ENCODE measurements at regions not wholly inside any gene's neighbourhood (a gene's known extent, or its start where the extent isn't known, plus 50 kb on each side); places are given as distances from the start of the nearest gene placed in this dataset.

- no peaks in the 10 kb centered on the region for H3K27me3 ChIP-seq
- ATAC-seq (no peak), DNase-seq (no peak)
- no peaks in the 10 kb centered on the region for H3K4me1 ChIP-seq
- H3K4me3 ChIP-seq = no peak overlapping the region
- no peaks in the 10 kb centered on the region for H3K36me3 ChIP-seq
- H3K9me3 ChIP-seq = no peaks in the 10 kb centered on the region
- H3K27ac ChIP-seq = no peak overlapping the region
- 16% methylated on average over 3 of the region's 3 CpGs for WGBS (ENCODE audit: insufficient coverage, low coverage, low lambda C conversion rate, missing lambda C conversion rate)
- intact Hi-C loops (cut with DNase I) = no loop called here
- no peak for TF ChIP-seq POLR2A (IDR thresholded peaks at IDR 0.05)
- TF ChIP-seq, protein P1, sequence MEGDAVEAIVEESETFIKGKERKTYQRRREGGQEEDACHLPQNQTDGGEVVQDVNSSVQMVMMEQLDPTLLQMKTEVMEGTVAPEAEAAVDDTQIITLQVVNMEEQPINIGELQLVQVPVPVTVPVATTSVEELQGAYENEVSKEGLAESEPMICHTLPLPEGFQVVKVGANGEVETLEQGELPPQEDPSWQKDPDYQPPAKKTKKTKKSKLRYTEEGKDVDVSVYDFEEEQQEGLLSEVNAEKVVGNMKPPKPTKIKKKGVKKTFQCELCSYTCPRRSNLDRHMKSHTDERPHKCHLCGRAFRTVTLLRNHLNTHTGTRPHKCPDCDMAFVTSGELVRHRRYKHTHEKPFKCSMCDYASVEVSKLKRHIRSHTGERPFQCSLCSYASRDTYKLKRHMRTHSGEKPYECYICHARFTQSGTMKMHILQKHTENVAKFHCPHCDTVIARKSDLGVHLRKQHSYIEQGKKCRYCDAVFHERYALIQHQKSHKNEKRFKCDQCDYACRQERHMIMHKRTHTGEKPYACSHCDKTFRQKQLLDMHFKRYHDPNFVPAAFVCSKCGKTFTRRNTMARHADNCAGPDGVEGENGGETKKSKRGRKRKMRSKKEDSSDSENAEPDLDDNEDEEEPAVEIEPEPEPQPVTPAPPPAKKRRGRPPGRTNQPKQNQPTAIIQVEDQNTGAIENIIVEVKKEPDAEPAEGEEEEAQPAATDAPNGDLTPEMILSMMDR (IDR thresholded peaks at IDR 0.05) = no peak
Measured at GRCh38 chr9:21677834-21678233, 124.6 kb upstream of the MTAP start.

- intact Hi-C loops (cut with DNase I) = no loop called here
- Histone ChIP-seq H3K27ac (no peak overlapping the region), H3K36me3 (no peaks in the 10 kb centered on the region), H3K4me3 (no peak overlapping the region), H3K27me3 (no peaks in the 10 kb centered on the region), H3K9me3 (no peaks in the 10 kb centered on the region), H3K4me1 (no peaks in the 10 kb centered on the region)
- no peak for TF ChIP-seq POLR2A (IDR thresholded peaks at IDR 0.05)
- TF ChIP-seq, protein P1 (IDR thresholded peaks at IDR 0.05) = no peak
- DNase-seq = no peak
- ATAC-seq = no peak
- WGBS (ENCODE audit: insufficient coverage, low coverage, low lambda C conversion rate, missing lambda C conversion rate) = 30% methylated on average over 1 of the region's 1 CpG
Measured at GRCh38 chr9:21679432-21679831, 123.0 kb upstream of the MTAP start.

DNA sequence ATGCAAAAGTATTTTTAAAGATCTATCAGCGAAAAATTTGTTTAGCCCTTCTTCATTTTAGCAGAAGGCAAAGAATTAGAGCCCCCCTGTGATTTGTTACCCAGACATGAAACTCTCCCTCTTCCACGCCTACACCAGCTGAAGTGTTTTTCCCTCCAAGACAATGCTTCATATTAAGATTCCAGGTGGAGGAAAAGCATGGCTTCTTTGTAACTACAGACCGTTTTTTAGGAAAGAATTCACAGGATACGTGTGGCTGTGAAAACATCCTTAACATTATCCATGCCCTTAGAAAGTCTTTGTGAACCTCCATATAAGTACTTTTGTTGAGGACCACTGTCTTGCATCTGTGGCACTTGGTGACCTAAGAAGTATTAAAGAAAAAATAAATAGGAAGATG is 121.8 kb upstream of the MTAP start:
- Histone ChIP-seq H3K9me3 (no peaks in the 10 kb centered on the region), H3K4me1 (no peaks in the 10 kb centered on the region), H3K27ac (no peak overlapping the region), H3K27me3 (no peaks in the 10 kb centered on the region), H3K36me3 (no peaks in the 10 kb centered on the region), H3K4me3 (no peak overlapping the region)
- 64% methylated on average over 4 of the region's 4 CpGs for WGBS (ENCODE audit: insufficient coverage, low coverage, low lambda C conversion rate, missing lambda C conversion rate)
- ATAC-seq (no peak), DNase-seq (no peak)
- intact Hi-C loops (cut with DNase I) = no loop called here
- TF ChIP-seq, protein P1 (IDR thresholded peaks at IDR 0.05) = no peak
- TF ChIP-seq POLR2A (IDR thresholded peaks at IDR 0.05) = no peak

- Histone ChIP-seq H3K27me3 (no peaks in the 10 kb centered on the region), H3K36me3 (no peaks in the 10 kb centered on the region), H3K4me3 (no peak overlapping the region), H3K4me1 (no peaks in the 10 kb centered on the region), H3K9me3 (no peaks in the 10 kb centered on the region), H3K27ac (no peak overlapping the region)
- no peak for DNase-seq
- no peak for ATAC-seq
- 72% methylated on average over 4 of the region's 4 CpGs for whole genome bisulfite sequencing (ENCODE audit: insufficient coverage, low coverage, low lambda C conversion rate, missing lambda C conversion rate)
- intact Hi-C loops (cut with DNase I) = no loop called here
- no peak for TF ChIP-seq POLR2A (IDR thresholded peaks at IDR 0.05)
- TF ChIP-seq, protein P1 (IDR thresholded peaks at IDR 0.05) = no peak
Measured at GRCh38 chr9:21681641-21682040, 120.8 kb upstream of the MTAP start.

GRCh38 chr9:21682381-21682780 is 120.1 kb upstream of the MTAP start:
- Histone ChIP-seq H3K4me3 (no peak overlapping the region), H3K36me3 (no peaks in the 10 kb centered on the region), H3K9me3 (no peaks in the 10 kb centered on the region), H3K27ac (no peak overlapping the region), H3K27me3 (no peaks in the 10 kb centered on the region), H3K4me1 (no peaks in the 10 kb centered on the region)
- ATAC-seq (no peak), DNase-seq (no peak)
- TF ChIP-seq, protein P1 (IDR thresholded peaks at IDR 0.05) = no peak
- TF ChIP-seq POLR2A (IDR thresholded peaks at IDR 0.05) = no peak
- intact Hi-C loops (cut with DNase I) = no loop called here
- WGBS (ENCODE audit: insufficient coverage, low coverage, low lambda C conversion rate, missing lambda C conversion rate) = 67% methylated on average over 2 of the region's 2 CpGs
